ENCODE measurements at regions not wholly inside any gene's neighbourhood (a gene's known extent, or its start where the extent isn't known, plus 50 kb on each side); places are given as distances from the start of the nearest gene placed in this dataset.

- H3K4me3 ChIP-seq = no peak overlapping the region
- no peaks in the 10 kb centered on the region for H3K4me1 ChIP-seq (ENCODE audit: control insufficient read depth in 5 of 5, insufficient read depth in 5 of 5, low read length in 5 of 5)
- no peaks in the 10 kb centered on the region for H3K27me3 ChIP-seq (ENCODE audit: control insufficient read depth in 3 of 3, insufficient read depth in 3 of 3, low read length in 2 of 3)
- H3K9ac ChIP-seq (ENCODE audit: insufficient read depth in 1 of 2, low read length in 2 of 2) = no peak overlapping the region
- 78% methylated on average over 5 of the region's 5 CpGs for WGBS, 2 donors
- H3K9me3 ChIP-seq (ENCODE audit: control insufficient read depth in 4 of 4, insufficient read depth in 3 of 4, low read length in 3 of 4) = no peaks in the 10 kb centered on the region
- TF ChIP-seq CTCF (IDR thresholded peaks at IDR 0.05; ENCODE audit: control extremely low read depth, extremely low read depth) = no peak
- H3K27ac ChIP-seq (ENCODE audit: low read depth in 1 of 2, low read length in 1 of 2) = no peak overlapping the region
- H3K36me3 ChIP-seq (ENCODE audit: control insufficient read depth in 4 of 4, insufficient read depth in 4 of 4, low read length in 4 of 4) = no peaks in the 10 kb centered on the region
- DNase-seq (no peak), ATAC-seq (ENCODE audit: insufficient read depth, low FRiP score) (no peak)
Observed at GRCh38 chr21:22961258-22961657, 1963.0 kb downstream of the NCAM2 start.

- TF ChIP-seq CTCF (IDR thresholded peaks at IDR 0.05; ENCODE audit: control extremely low read depth, extremely low read depth) = no peak
- Histone ChIP-seq H3K27me3 (ENCODE audit: control insufficient read depth in 3 of 3, insufficient read depth in 3 of 3, low read length in 2 of 3) (no peaks in the 10 kb centered on the region), H3K36me3 (ENCODE audit: control insufficient read depth in 4 of 4, insufficient read depth in 4 of 4, low read length in 4 of 4) (no peaks in the 10 kb centered on the region), H3K27ac (ENCODE audit: low read depth in 1 of 2, low read length in 1 of 2) (no peak overlapping the region), H3K9me3 (ENCODE audit: control insufficient read depth in 4 of 4, insufficient read depth in 3 of 4, low read length in 3 of 4) (no peaks in the 10 kb centered on the region), H3K9ac (ENCODE audit: insufficient read depth in 1 of 2, low read length in 2 of 2) (no peak overlapping the region), H3K4me3 (no peak overlapping the region), H3K4me1 (ENCODE audit: control insufficient read depth in 5 of 5, insufficient read depth in 5 of 5, low read length in 5 of 5) (no peaks in the 10 kb centered on the region)
- ATAC-seq (ENCODE audit: insufficient read depth, low FRiP score) = no peak
- 74 to 78% methylated on average over 3 of the region's 3 CpGs for WGBS, 2 donors
- no peak for DNase-seq
Observed at GRCh38 chr21:22965455-22966135, 1967.4 kb downstream of the NCAM2 start.

GRCh38 chr21:22981819-22982218 lies 1983.6 kb downstream of the NCAM2 start:
- Histone ChIP-seq H3K27me3 (ENCODE audit: control insufficient read depth in 3 of 3, insufficient read depth in 3 of 3, low read length in 2 of 3) (no peaks in the 10 kb centered on the region), H3K9me3 (ENCODE audit: control insufficient read depth in 4 of 4, insufficient read depth in 3 of 4, low read length in 3 of 4) (no peaks in the 10 kb centered on the region), H3K36me3 (ENCODE audit: control insufficient read depth in 4 of 4, insufficient read depth in 4 of 4, low read length in 4 of 4) (no peaks in the 10 kb centered on the region), H3K4me3 (no peak overlapping the region), H3K9ac (ENCODE audit: insufficient read depth in 1 of 2, low read length in 2 of 2) (no peak overlapping the region), H3K4me1 (ENCODE audit: control insufficient read depth in 5 of 5, insufficient read depth in 5 of 5, low read length in 5 of 5) (no peaks in the 10 kb centered on the region), H3K27ac (ENCODE audit: low read depth in 1 of 2, low read length in 1 of 2) (no peak overlapping the region)
- 79 to 89% methylated on average over 4 of the region's 4 CpGs for WGBS, 2 donors
- DNase-seq (no peak), ATAC-seq (ENCODE audit: insufficient read depth, low FRiP score) (no peak)
- TF ChIP-seq CTCF (IDR thresholded peaks at IDR 0.05; ENCODE audit: control extremely low read depth, extremely low read depth) = no peak

GRCh38 chr21:22993144-22993543 lies 1994.9 kb downstream of the NCAM2 start:
- no peak overlapping the region for H3K4me3 ChIP-seq
- DNase-seq (no peak), ATAC-seq (ENCODE audit: insufficient read depth, low FRiP score) (no peak)
- no peak overlapping the region for H3K9ac ChIP-seq (ENCODE audit: insufficient read depth in 1 of 2, low read length in 2 of 2)
- H3K9me3 ChIP-seq (ENCODE audit: control insufficient read depth in 4 of 4, insufficient read depth in 3 of 4, low read length in 3 of 4) = peaks cover 0 to 3% (median 0%) of the 10 kb centered on the region in 4 donors
- TF ChIP-seq CTCF (IDR thresholded peaks at IDR 0.05; ENCODE audit: control extremely low read depth, extremely low read depth) = no peak
- no peaks in the 10 kb centered on the region for H3K27me3 ChIP-seq (ENCODE audit: control insufficient read depth in 3 of 3, insufficient read depth in 3 of 3, low read length in 2 of 3)
- H3K27ac ChIP-seq (ENCODE audit: low read depth in 1 of 2, low read length in 1 of 2) = no peak overlapping the region
- 78 to 87% methylated on average over 4 of the region's 4 CpGs for WGBS, 2 donors
- no peaks in the 10 kb centered on the region for H3K4me1 ChIP-seq (ENCODE audit: control insufficient read depth in 5 of 5, insufficient read depth in 5 of 5, low read length in 5 of 5)
- no peaks in the 10 kb centered on the region for H3K36me3 ChIP-seq (ENCODE audit: control insufficient read depth in 4 of 4, insufficient read depth in 4 of 4, low read length in 4 of 4)

All from lung (tissue), 11 donors.